ENCODE measurements at regions not wholly inside any gene's neighbourhood (a gene's known extent, or its start where the extent isn't known, plus 50 kb on each side); places are given as distances from the start of the nearest gene placed in this dataset.

GRCh38 chr1:88472714-88473113 is 211.4 kb upstream of the PKN2 start:
- TF ChIP-seq, protein P1, sequence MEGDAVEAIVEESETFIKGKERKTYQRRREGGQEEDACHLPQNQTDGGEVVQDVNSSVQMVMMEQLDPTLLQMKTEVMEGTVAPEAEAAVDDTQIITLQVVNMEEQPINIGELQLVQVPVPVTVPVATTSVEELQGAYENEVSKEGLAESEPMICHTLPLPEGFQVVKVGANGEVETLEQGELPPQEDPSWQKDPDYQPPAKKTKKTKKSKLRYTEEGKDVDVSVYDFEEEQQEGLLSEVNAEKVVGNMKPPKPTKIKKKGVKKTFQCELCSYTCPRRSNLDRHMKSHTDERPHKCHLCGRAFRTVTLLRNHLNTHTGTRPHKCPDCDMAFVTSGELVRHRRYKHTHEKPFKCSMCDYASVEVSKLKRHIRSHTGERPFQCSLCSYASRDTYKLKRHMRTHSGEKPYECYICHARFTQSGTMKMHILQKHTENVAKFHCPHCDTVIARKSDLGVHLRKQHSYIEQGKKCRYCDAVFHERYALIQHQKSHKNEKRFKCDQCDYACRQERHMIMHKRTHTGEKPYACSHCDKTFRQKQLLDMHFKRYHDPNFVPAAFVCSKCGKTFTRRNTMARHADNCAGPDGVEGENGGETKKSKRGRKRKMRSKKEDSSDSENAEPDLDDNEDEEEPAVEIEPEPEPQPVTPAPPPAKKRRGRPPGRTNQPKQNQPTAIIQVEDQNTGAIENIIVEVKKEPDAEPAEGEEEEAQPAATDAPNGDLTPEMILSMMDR (IDR thresholded peaks at IDR 0.05; ENCODE audit: control extremely low read depth, extremely low read depth, low read depth, missing control alignments), result no peak
- CTCF ChIA-PET, result interaction anchor here (1.5 kb wide), 1 partner anchor 58 kb away, joined by 3 read pairs; no protein-coding TSS in a partner anchor
- no peak for DNase-seq (ENCODE audit: extremely low spot score)
- POLR2A ChIA-PET, result no interaction called here

GRCh38 chr1:88474555-88475304 is 209.3 kb upstream of the PKN2 start:
- TF ChIP-seq, protein P1 (IDR thresholded peaks at IDR 0.05; ENCODE audit: control extremely low read depth, extremely low read depth, low read depth, missing control alignments), result no peak
- ChIA-PET CTCF (no interaction called here), POLR2A (no interaction called here)
- DNase-seq (ENCODE audit: extremely low spot score), result no peak

DNA sequence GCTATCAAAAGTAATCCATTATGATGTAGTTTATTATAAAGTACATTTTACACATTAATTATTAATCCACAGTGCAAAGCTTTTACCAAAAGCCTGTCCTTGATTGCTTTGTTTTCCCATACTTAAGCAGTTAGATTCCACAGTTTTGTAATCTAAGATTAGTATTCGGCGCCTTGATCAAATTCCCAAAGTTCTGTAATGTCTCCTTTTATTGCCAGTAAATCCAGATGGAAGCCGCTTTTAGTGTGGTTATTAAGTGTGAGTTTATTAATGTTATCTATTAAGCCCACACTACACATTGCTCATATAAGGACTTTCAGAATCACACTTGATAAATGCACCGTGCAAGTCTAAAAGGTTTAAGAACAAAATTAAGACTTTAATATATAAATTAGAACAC is 199.2 kb upstream of the PKN2 start:
- DNase-seq (ENCODE audit: extremely low spot score), result no peak
- ChIA-PET CTCF (no interaction called here), POLR2A (no interaction called here)
- TF ChIP-seq, protein P1 (IDR thresholded peaks at IDR 0.05; ENCODE audit: control extremely low read depth, extremely low read depth, low read depth, missing control alignments), result no peak

DNA sequence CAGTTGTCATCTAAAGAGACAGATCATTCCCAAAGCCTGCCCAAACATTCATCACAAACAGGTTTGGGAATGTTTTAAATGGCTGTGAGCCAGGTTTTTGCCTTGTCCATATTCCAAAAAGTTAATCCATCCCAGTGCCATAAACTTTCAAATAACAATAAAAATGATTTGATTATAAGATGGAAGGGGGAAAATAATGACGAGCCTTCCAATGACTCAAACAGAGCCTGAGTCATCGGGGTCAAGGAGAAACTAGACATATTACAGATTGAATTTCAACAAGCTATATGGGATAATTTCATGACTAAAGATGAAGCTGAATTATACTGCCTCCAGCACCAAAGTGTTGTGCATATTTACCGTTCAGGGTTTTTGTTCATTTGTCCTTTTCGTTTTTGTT is 195.8 kb upstream of the PKN2 start:
- DNase-seq (ENCODE audit: extremely low spot score), result no peak
- POLR2A ChIA-PET, result no interaction called here
- TF ChIP-seq, protein P1 (IDR thresholded peaks at IDR 0.05; ENCODE audit: control extremely low read depth, extremely low read depth, low read depth, missing control alignments), result no peak
- CTCF ChIA-PET, result interaction anchor here (1.6 kb wide), 1 partner anchor 18 kb away, joined by 4 read pairs; no protein-coding TSS in a partner anchor

DNA sequence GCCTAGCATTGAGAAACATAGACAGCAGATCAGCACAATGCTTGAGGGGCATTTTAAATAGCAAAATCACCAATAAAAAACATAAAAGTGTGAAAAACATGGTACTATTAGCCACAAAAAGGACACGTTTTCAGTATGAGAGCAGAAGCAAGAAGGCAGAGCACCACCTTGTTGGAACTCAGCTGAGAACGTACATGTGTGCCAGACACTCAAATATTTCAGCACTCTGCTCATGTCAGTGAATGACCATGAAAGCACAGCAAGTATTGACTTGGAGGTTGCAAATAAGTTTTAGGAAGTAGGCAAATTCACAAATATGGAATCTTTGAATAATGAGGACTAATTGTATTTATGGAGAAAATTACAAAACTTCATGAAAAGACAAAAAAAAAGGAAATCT is 193.4 kb upstream of the PKN2 start:
- POLR2A ChIA-PET, result no interaction called here
- DNase-seq (ENCODE audit: extremely low spot score), result no peak
- CTCF ChIA-PET, result no interaction called here
- TF ChIP-seq, protein P1 (IDR thresholded peaks at IDR 0.05; ENCODE audit: control extremely low read depth, extremely low read depth, low read depth, missing control alignments), result no peak

DNA sequence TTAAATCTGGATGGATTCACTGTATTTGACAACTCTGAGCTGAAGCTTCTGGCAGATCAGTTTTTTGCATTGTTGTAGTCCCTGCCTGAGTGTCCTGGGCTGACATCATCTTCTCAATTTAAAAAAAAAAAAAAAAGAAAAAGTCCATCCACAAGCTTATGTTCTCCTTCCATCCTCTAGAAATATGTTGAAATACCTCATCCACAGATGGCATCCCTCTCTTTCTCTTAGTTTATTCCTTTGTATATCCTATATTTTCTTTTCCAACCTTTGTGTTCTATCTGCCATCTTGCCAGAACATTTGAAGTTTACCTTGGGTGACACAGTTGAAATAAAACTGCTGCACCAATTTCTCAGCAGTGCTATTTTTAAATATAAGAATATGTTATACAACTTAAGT is 184.4 kb upstream of the PKN2 start:
- no peak for DNase-seq (ENCODE audit: extremely low spot score)
- POLR2A ChIA-PET, result interaction anchor here (0.5 kb wide), 1 partner anchor 98 kb away, joined by 3 read pairs; no protein-coding TSS in a partner anchor
- CTCF ChIA-PET, result no interaction called here
- TF ChIP-seq, protein P1 (IDR thresholded peaks at IDR 0.05; ENCODE audit: control extremely low read depth, extremely low read depth, low read depth, missing control alignments), result no peak

Measured in GM10248 (cell line).